H1 (cell line): ENCODE measurements at regions not wholly inside any gene's neighbourhood (a gene's known extent, or its start where the extent isn't known, plus 50 kb on each side); places are given as distances from the start of the nearest gene placed in this dataset.

ENCODE experiments used
- CTCF ChIA-PET: fragments of 300-600 bp; sonication (Branson Sonifier 250); formaldehyde crosslinking; loops from one replicate; lab custom pipeline; 2021; ENCODE audit not compliant: partially characterized antibody; lab: Charles Lee
- POLR2A ChIA-PET: fragments of 300-600 bp; sonication (Branson Sonifier 250); formaldehyde crosslinking; loops from one replicate; lab custom pipeline; 2021; ENCODE audit warnings: inconsistent platforms; ENCODE audit not compliant: partially characterized antibody; lab: Charles Lee
- DNase-seq, 2 experiments: peaks; one replicate each; pipeline versions ENCODE4 v3.0.0 to v3.0.0-alpha.2; 2010 to 2022; ENCODE audit warnings: low spot score in 2 of 2, low read depth in 1 of 2, mixed read lengths in 1 of 2
- FAIRE-seq: peaks from 2 replicates; lab custom pipeline; 2011; peaks lifted over from hg19 to GRCh38; lab: Jason Lieb, UNC
- H2AFZ ChIP-seq: 2 replicates; pipeline ENCODE4 v1.8.1; 2012; ENCODE audit warnings: low read length, inconsistent platforms
- H2AK5ac ChIP-seq: 2 replicates; pipeline ENCODE4 v1.6.1; 2013; ENCODE audit warnings: low read depth, low read length
- H2BK120ac ChIP-seq: replicated peaks from 2 replicates; pipeline ENCODE3; 2013; ENCODE audit warnings: low read depth, low read length, inconsistent platforms
- H2BK12ac ChIP-seq: 2 replicates; pipeline ENCODE4 v1.6.1; 2013; ENCODE audit warnings: low read depth, low read length
- H2BK15ac ChIP-seq: 2 replicates; pipeline ENCODE4 v1.6.1; 2013; ENCODE audit warnings: low read length
- H2BK20ac ChIP-seq: 2 replicates; pipeline ENCODE4 v1.6.1; 2013; ENCODE audit warnings: low read length
- H2BK5ac ChIP-seq: 2 replicates; pipeline ENCODE4 v1.6.1; 2013; ENCODE audit warnings: low read depth, low read length
- H3K14ac ChIP-seq: 2 replicates; pipeline ENCODE4 v1.6.1; 2013; ENCODE audit warnings: inconsistent platforms; ENCODE audit not compliant: insufficient read length
- H3K18ac ChIP-seq: 2 replicates; pipeline ENCODE4 v1.6.1; 2013; ENCODE audit warnings: low read length; ENCODE audit errors: extremely low read depth
- H3K23ac ChIP-seq: 2 replicates; pipeline ENCODE4 v1.6.1; 2013; ENCODE audit warnings: inconsistent platforms; ENCODE audit not compliant: insufficient read length
- H3K23me2 ChIP-seq: 2 replicates; pipeline ENCODE4 v1.6.1; 2013; ENCODE audit warnings: low read depth, low read length
- H3K27ac ChIP-seq: 2 replicates; pipeline ENCODE4 v1.6.1; 2011; ENCODE audit warnings: low read depth, low read length, inconsistent platforms
- H3K27me3 ChIP-seq, 4 experiments: replicated peaks in 1 of 4; 1 replicate in 1 of 4; 2 replicates in 3 of 4; pipeline versions ENCODE4 v1.6.1 to v1.8.1; 2011 to 2013; ENCODE audit warnings: low read length in 3 of 4, mild to moderate bottlenecking in 3 of 4, inconsistent platforms in 2 of 4, mixed read lengths in 2 of 4, moderate library complexity in 1 of 4; ENCODE audit not compliant: control insufficient read depth in 3 of 4, insufficient read depth in 3 of 4; ENCODE audit errors: extremely low read depth in 1 of 4
- H3K36me3 ChIP-seq, 4 experiments: 2 replicates each; pipeline versions ENCODE4 v1.6.1 to v1.8.1; 2011 to 2013; ENCODE audit warnings: mild to moderate bottlenecking in 4 of 4, low read length in 3 of 4, moderate library complexity in 2 of 4, control low read depth in 1 of 4, inconsistent platforms in 1 of 4; ENCODE audit not compliant: insufficient read depth in 4 of 4, control insufficient read depth in 2 of 4
- H3K4ac ChIP-seq: replicated peaks from 2 replicates; pipeline ENCODE3; 2013; ENCODE audit warnings: low read length, low read depth, mixed read lengths, inconsistent platforms; ENCODE audit not compliant: insufficient read length
- H3K4me1 ChIP-seq, 4 experiments: replicated peaks in 1 of 4; 1 replicate in 1 of 4; 2 replicates in 3 of 4; pipeline versions ENCODE4 v1.6.1 to v1.8.1; 2011 to 2013; ENCODE audit warnings: low read length in 3 of 4, inconsistent platforms in 2 of 4, mixed read lengths in 1 of 4; ENCODE audit not compliant: insufficient read depth in 4 of 4, control insufficient read depth in 3 of 4
- H3K4me2 ChIP-seq, 2 experiments: 2 replicates each; pipeline versions ENCODE4 v1.6.1 to v1.8.1; 2011 to 2013; ENCODE audit warnings: low read depth in 2 of 2, low read length in 2 of 2, control low read depth in 1 of 2, inconsistent platforms in 1 of 2, mild to moderate bottlenecking in 1 of 2; ENCODE audit not compliant: insufficient read depth in 1 of 2
- H3K4me3 ChIP-seq, 4 experiments: fragments of 200-600, 300-600 bp in 1 of 4; sonication (generic), shearing (Covaris generic), sonication (Bioruptor Twin) in 1 of 4; 2 replicates each; pipeline versions ENCODE4 v1.5.1 to v1.8.1; 2011 to 2016; ENCODE audit warnings: low read length in 4 of 4, low read depth in 3 of 4, control low read depth in 2 of 4, inconsistent platforms in 2 of 4, mild to moderate bottlenecking in 2 of 4, mixed read lengths in 1 of 4, moderate library complexity in 1 of 4; ENCODE audit not compliant: insufficient read depth in 2 of 4; ENCODE audit errors: extremely low read depth in 1 of 4
- H3K56ac ChIP-seq: replicated peaks from 2 replicates; pipeline ENCODE3; 2013; ENCODE audit warnings: low read depth, mild to moderate bottlenecking, mixed read lengths, low read length, inconsistent platforms; ENCODE audit not compliant: insufficient read length
- H3K79me1 ChIP-seq: 2 replicates; pipeline ENCODE4 v1.6.1; 2013; ENCODE audit warnings: low read depth, low read length, control low read depth
- H3K79me2 ChIP-seq, 2 experiments: 2 replicates each; pipeline versions ENCODE4 v1.6.1 to v1.8.1; 2012 to 2013; ENCODE audit warnings: low read length in 2 of 2, mild to moderate bottlenecking in 2 of 2, inconsistent platforms in 1 of 2; ENCODE audit not compliant: insufficient read depth in 2 of 2, control insufficient read depth in 1 of 2
- H3K9ac ChIP-seq, 4 experiments: replicated peaks in 1 of 4; 1 replicate in 1 of 4; 2 replicates in 3 of 4; pipeline versions ENCODE4 v1.6.1 to v1.8.1; 2011 to 2013; ENCODE audit warnings: low read depth in 3 of 4, low read length in 3 of 4, control low read depth in 2 of 4, mild to moderate bottlenecking in 2 of 4, moderate library complexity in 2 of 4, inconsistent platforms in 1 of 4; ENCODE audit errors: extremely low read depth in 1 of 4
- H3K9me3 ChIP-seq, 2 experiments: 2 replicates each; pipeline versions ENCODE4 v1.6.1 to v1.8.1; 2012 to 2013; ENCODE audit warnings: mild to moderate bottlenecking in 2 of 2, moderate library complexity in 2 of 2, control low read depth in 1 of 2, inconsistent platforms in 1 of 2, low read depth in 1 of 2, low read length in 1 of 2, mixed read lengths in 1 of 2; ENCODE audit not compliant: insufficient read depth in 2 of 2
- H4K20me1 ChIP-seq, 2 experiments: replicated peaks in 1 of 2; 2 replicates each; pipeline versions ENCODE3 to v1.8.1; 2011 to 2013; ENCODE audit warnings: inconsistent platforms in 2 of 2, low read length in 2 of 2, mild to moderate bottlenecking in 1 of 2; ENCODE audit not compliant: insufficient read depth in 2 of 2, control insufficient read depth in 1 of 2
- H4K5ac ChIP-seq: 2 replicates; pipeline ENCODE4 v1.6.1; 2013; ENCODE audit warnings: low read length, low read depth, mixed read lengths, inconsistent platforms; ENCODE audit not compliant: insufficient read length
- H4K8ac ChIP-seq: 2 replicates; pipeline ENCODE4 v1.8.0; 2013; ENCODE audit warnings: mild to moderate bottlenecking, moderate library complexity, low read length, inconsistent platforms; ENCODE audit not compliant: insufficient read depth; ENCODE audit errors: extremely low read depth
- H4K91ac ChIP-seq: replicated peaks from 2 replicates; pipeline ENCODE3; 2013; ENCODE audit warnings: low read length, mixed read lengths, inconsistent platforms; ENCODE audit not compliant: insufficient read length
- KDM1A ChIP-seq: fragments of 200-600, 300-600 bp; sonication (generic); IDR thresholded peaks from 2 replicates; pipeline ENCODE4 v1.7.1; 2016; ENCODE audit warnings: mild to moderate bottlenecking, low read length, borderline replicate concordance
- POU5F1 ChIP-seq: IDR thresholded peaks from 2 replicates; pipeline ENCODE4 v1.6.1; 2011; ENCODE audit warnings: low read depth, mild to moderate bottlenecking, low read length, moderate library complexity
- TEAD4 ChIP-seq: IDR thresholded peaks from 2 replicates; pipeline ENCODE4 v1.6.1; 2012; ENCODE audit warnings: low read depth, low read length, inconsistent platforms, mixed read lengths
- WGBS, 2 experiments: shearing (Covaris generic) in 1 of 2; methylation state at CpG; one replicate each; pipeline versions ENCODE4 v1.1.6 to v1.1.7; 2013 to 2015; ENCODE audit warnings: low lambda C conversion rate in 2 of 2, mixed read lengths in 2 of 2, inconsistent platforms in 1 of 2, low coverage in 1 of 2, missing lambda C conversion rate in 1 of 2; ENCODE audit not compliant: insufficient replicate concordance in 2 of 2, insufficient coverage in 1 of 2, insufficient read length in 1 of 2; ENCODE audit errors: extremely low coverage in 1 of 2, missing lambda C conversion rate in 1 of 2; 5-methylcytosine and 5-hydroxymethylcytosine counted together

DNA sequence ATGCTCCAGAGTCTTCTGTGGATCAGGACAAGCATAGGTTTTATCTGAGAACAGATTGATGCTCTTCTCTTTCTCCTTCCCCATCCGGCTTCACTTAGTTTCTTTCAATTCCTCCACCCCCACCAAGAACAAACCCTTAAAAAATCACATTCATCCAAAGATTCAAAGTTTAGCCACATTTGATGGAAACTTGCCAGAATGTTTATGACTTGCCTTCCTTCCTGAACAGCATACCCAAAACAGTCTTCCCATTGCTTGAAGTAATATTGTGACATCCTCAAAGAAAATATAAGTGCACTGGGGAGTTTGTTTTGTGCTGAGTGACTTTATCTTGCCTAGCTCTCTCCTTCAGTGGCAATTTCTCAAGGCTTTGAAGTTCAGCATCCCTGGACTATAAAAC lies 83.0 kb downstream of the MAGEB17 start:
- Histone ChIP-seq H3K23me2 (no peaks in the 10 kb centered on the region), H4K91ac (no peak overlapping the region), H4K8ac (no peak overlapping the region), H3K36me3 (no peaks in the 10 kb centered on the region), H3K4me3 (no peak overlapping the region), H4K5ac (no peak overlapping the region), H3K79me2 (no peaks in the 10 kb centered on the region), H2BK5ac (no peak overlapping the region), H3K4me2 (no peak overlapping the region), H2AFZ (no peak overlapping the region), H2AK5ac (no peak overlapping the region), H3K9ac (no peak overlapping the region), H2BK12ac (no peak overlapping the region), H3K18ac (no peak overlapping the region), H2BK20ac (no peak overlapping the region), H3K27me3 (no peaks in the 10 kb centered on the region), H3K14ac (no peak overlapping the region), H2BK15ac (no peak overlapping the region), H3K4ac (no peak overlapping the region), H3K79me1 (no peaks in the 10 kb centered on the region), H3K4me1 (no peaks in the 10 kb centered on the region; a peak in 2 of 7 replicates), H2BK120ac (no peak overlapping the region), H3K56ac (no peak overlapping the region), H3K9me3 (no peaks in the 10 kb centered on the region), H3K27ac (no peak overlapping the region), H4K20me1 (no peaks in the 10 kb centered on the region), H3K23ac (no peak overlapping the region)
- ChIA-PET CTCF (no interaction called here), POLR2A (no interaction called here)
- DNase-seq (no peak), FAIRE-seq (no peak)
- 91% methylated on average over 1 of the region's 1 CpG; no CpG with 5 or more reads in 1 of the 2 experiments for WGBS, 2 experiments
- TF ChIP-seq POU5F1 (no peak), KDM1A (no peak), TEAD4 (no peak)
